Heart right ventricle (tissue), 16 donors: ENCODE measurements at regions not wholly inside any gene's neighbourhood (a gene's known extent, or its start where the extent isn't known, plus 50 kb on each side); places are given as distances from the start of the nearest gene placed in this dataset.
"Not testable (repeated sequence)": the region's sequence is repeated elsewhere in the genome, so short reads cannot be mapped to it uniquely, and the experiment has no call there.

ENCODE experiments used
- ATAC-seq, 8 donors: fragments of 200-7000 bp; cut with Tn5 transposase; one replicate each; pipeline ENCODE4 v1.9.1; 2020; ENCODE audit warnings: mild to moderate bottlenecking in 8 of 8, moderate library complexity in 8 of 8, moderate number of reproducible peaks in 1 of 8
- DNase-seq, 2 donors: peaks; one replicate each; pipeline ENCODE4 v3.0.0-alpha.2; 2020
- H3K27ac ChIP-seq, 10 donors: fragments of 200-600 bp; sonication (generic) in 2 of 10; one replicate each; pipeline versions ENCODE4 v1.5.0 to v1.8.0; 2020 to 2022; ENCODE audit warnings: mild to moderate bottlenecking in 3 of 10
- H3K27me3 ChIP-seq, 7 donors: fragments of 200-600 bp; one replicate each; pipeline ENCODE4 v1.8.0; 2021 to 2022; ENCODE audit warnings: mild to moderate bottlenecking in 2 of 7
- H3K36me3 ChIP-seq, 9 donors: fragments of 200-600 bp; sonication (generic) in 1 of 9; one replicate each; pipeline versions ENCODE4 v1.5.0 to v1.8.0; 2020 to 2022; ENCODE audit warnings: mild to moderate bottlenecking in 2 of 9
- H3K4me1 ChIP-seq, 9 donors: fragments of 200-600 bp; sonication (generic) in 1 of 9; one replicate each; pipeline versions ENCODE4 v1.5.0 to v1.8.0; 2020 to 2022; ENCODE audit warnings: mild to moderate bottlenecking in 4 of 9
- H3K4me3 ChIP-seq, 10 donors: fragments of 200-600 bp; sonication (generic) in 2 of 10; one replicate each; pipeline versions ENCODE4 v1.5.0 to v1.8.0; 2020 to 2022; ENCODE audit warnings: mild to moderate bottlenecking in 7 of 10, moderate library complexity in 2 of 10
- H3K9me3 ChIP-seq, 11 donors: fragments of 200-600 bp in 10 of 11; sonication (generic) in 2 of 11; one replicate each; pipeline versions ENCODE4 v1.5.0 to v1.8.0; 2013 to 2022; ENCODE audit warnings: mild to moderate bottlenecking in 2 of 11, control low read depth in 1 of 11, moderate library complexity in 1 of 11
- CTCF ChIP-seq, 9 donors: fragments of 200-600 bp; sonication (generic) in 2 of 9; IDR thresholded peaks; one replicate each; pipeline versions ENCODE4 v1.5.0 to v1.8.0; 2021 to 2022; ENCODE audit warnings: antibody characterized with exemption in 9 of 9, mild to moderate bottlenecking in 5 of 9, moderate library complexity in 1 of 9
- WGBS, 2 donors: extraction: QIAGEN DNeasy Blood & Tissue Kit; methylation state at CpG; one replicate each; pipeline ENCODE4 v1.1.7; 2013; ENCODE audit warnings: inconsistent platforms in 1 of 2; 5-methylcytosine and 5-hydroxymethylcytosine counted together
- intact Hi-C, 10 donors: fragments of 100-400 bp; cut with DNase I; formaldehyde crosslinking; loops; one replicate each; pipeline versions ENCODE4 v1.11.1 to v1.14.2; 2022
- donor health status: Arrhythmogenic right ventricular cardiomyopathy.
- donor health status: ischemic (EF 13 %, LVEDD 7.1; RV severe dilation, severe dysfunction).
- donor health status: healthy with polysubstance abuse.
- donor health status: DM: no; HTN: yes; CAD: no.
- donor health status: DM: no; HTN: no; CAD: no.
- donor health status: ischemic (EF 25% LVEDD 6.9; RV normal size, moderate dysfunction).
- donor health status: ischemic (EF 25% LVEDD 5.7; RV mildly dilated, moderate dysfunction).
- donor health status: healthy.
- donor health status: DM: yes; HTN: yes; CAD: no.
- donor health status: Ischemic cardiomyopathy.
- donor health status: ischemic (EF 35%, LVEDD 5.7; RV mildly dilated, moderate dysfunction).
- donor health status: nonischemic (EF 11% LVEDD 7.7; RV severe dilation, severe dysfunction).
- donor health status: DM: yes; HTN: yes; CAD: no.
- donor health status: PGD.
- donor health status: ischemic (EF 29% LVEDD 5.4; RV normal size, mild dysfunction).
- donor health status: nonischemic (EF 23%, LVEDD 6.1; RV moderate dilation, normal function).

- intact Hi-C loops: not testable (repeated sequence)
Measured at GRCh38 chr4:118492963-118493362, 140.2 kb upstream of the PRSS12 start.

DNA sequence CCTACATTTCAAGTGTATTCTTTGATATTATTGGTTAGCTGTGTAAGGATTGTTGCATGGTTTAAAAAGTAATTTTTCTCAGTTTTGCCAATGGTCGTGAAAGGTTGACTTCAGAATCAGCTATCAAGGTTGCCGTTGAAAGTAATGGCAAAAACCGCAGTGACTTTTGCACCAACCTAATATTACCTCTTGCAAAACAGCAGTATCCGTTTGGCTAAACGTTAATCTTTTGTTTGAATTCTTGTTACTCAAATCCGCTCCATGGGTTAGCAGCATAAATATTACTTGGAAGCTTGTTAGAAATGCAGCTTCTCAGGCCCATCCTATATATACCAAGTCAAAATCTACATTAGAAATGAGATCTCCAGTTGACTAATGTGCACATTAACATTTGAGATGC, 141.6 kb upstream of the PRSS12 start:
- H3K36me3 ChIP-seq, H3K4me1 ChIP-seq, H3K9me3 ChIP-seq, intact Hi-C loops, H3K4me3 ChIP-seq, H3K27ac ChIP-seq, H3K27me3 ChIP-seq, ATAC-seq, DNase-seq: not testable (repeated sequence)
- WGBS, 2 donors: 79 to 91% methylated on average over 6 of the region's 6 CpGs

More at GRCh38 chr4:118492963-118493362, 140.2 kb upstream of the PRSS12 start:
- WGBS, 2 donors: 79 to 82% methylated on average over 4 of the region's 4 CpGs
- not testable (repeated sequence) for H3K4me1 ChIP-seq, H3K36me3 ChIP-seq, H3K9me3 ChIP-seq, H3K27me3 ChIP-seq, DNase-seq, H3K27ac ChIP-seq, H3K4me3 ChIP-seq, ATAC-seq

- H3K9me3 ChIP-seq, DNase-seq, H3K36me3 ChIP-seq, H3K4me3 ChIP-seq, H3K4me1 ChIP-seq, ATAC-seq, H3K27me3 ChIP-seq, H3K27ac ChIP-seq, intact Hi-C loops: not testable (repeated sequence)
- 90 to 91% methylated on average over 5 of the region's 5 CpGs for WGBS, 2 donors
Measured at GRCh38 chr4:118502967-118503366, 150.2 kb upstream of the PRSS12 start.

DNA sequence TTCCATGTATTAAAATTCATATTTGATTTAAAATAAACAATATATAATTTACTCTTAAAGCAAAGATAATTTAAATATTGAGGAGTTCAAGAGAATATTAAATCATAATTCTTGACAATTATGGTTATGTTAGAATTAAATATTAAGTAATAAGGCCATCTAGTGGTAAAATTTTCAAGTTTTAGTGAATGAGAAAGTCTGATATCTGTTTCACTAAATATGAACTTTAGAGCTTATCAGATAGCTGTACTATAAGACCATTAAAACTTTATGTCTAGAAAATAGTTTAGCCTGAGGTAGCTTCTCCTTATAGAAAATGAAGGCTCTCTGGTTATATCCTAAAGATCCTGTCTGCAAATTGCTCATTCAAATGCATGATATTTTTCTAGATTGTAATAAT, 152.1 kb upstream of the PRSS12 start:
- DNase-seq, H3K4me1 ChIP-seq, H3K27ac ChIP-seq, H3K27me3 ChIP-seq, H3K36me3 ChIP-seq, ATAC-seq, H3K4me3 ChIP-seq, H3K9me3 ChIP-seq, intact Hi-C loops: not testable (repeated sequence)
- TF ChIP-seq CTCF (IDR thresholded peaks at IDR 0.05): peak in 3 of 9 donors; percentile 7 to 29 (median 14)

DNA sequence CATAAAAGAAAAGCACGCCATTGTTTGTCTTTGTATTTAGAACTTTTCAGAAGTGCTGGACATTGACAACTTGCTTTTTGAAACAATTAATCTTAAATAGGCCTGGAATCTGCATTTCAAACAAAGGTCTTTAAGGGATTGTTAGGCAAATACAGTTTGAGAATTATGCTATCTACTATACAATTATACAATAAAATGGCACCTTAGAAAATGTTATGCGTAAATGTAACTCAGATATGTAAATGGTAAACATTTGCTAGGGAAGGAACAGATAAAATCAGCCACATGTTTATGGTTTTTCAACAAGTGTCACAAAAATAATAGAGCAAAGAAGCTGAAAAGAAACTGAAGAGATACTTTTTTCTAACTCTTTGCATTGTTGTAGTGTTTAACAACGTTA, 152.7 kb upstream of the PRSS12 start:
- H3K36me3 ChIP-seq, H3K4me1 ChIP-seq, H3K27me3 ChIP-seq, H3K4me3 ChIP-seq, DNase-seq, H3K9me3 ChIP-seq, intact Hi-C loops, ATAC-seq, H3K27ac ChIP-seq: not testable (repeated sequence)
- 64 to 73% methylated on average over 3 of the region's 3 CpGs for WGBS, 2 donors

DNA sequence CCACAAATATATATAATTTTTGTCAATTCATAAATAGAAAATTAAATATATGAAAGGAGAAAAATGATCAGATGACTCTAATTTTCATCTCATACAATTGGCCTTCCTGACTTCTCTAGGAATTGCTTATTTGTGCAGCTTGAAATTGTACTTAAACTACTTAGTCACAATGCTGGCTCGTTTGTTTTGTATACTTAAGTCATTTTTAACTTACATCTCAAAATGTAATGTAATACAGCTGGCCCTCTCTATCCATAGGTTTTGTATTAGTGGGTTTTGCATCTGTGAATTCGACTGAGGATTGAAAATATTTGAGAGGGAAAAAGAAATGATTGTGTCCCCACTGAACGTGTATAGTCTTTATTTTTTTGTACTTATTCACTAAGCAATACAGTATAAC, 160.1 kb upstream of the PRSS12 start:
- ATAC-seq, intact Hi-C loops, H3K4me1 ChIP-seq, DNase-seq, H3K4me3 ChIP-seq, H3K36me3 ChIP-seq, H3K9me3 ChIP-seq, H3K27ac ChIP-seq, H3K27me3 ChIP-seq: not testable (repeated sequence)
- WGBS, 2 donors: 57 to 61% methylated on average over 3 of the region's 3 CpGs

GRCh38 chr4:118514332-118514731, 161.5 kb upstream of the PRSS12 start:
- not testable (repeated sequence) for H3K9me3 ChIP-seq

DNA sequence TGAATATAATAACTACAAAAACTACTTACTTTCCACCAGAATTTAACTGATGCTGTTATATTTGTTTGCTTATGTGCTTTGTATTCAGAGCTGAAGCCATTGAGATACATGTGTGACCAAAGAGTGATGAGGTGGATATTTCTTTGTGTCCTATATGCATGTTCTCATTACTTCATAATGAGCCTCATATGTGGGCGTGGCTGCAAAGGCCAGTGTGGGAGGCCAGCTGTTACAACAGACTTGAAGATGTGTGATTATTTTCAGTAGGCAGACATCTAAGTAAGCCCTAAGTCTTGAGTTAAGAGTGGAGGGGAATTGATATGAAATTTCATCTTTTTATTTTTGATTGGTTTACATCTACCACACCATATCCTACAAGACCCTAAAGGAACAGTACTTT, 163.3 kb upstream of the PRSS12 start:
- ATAC-seq, H3K36me3 ChIP-seq, intact Hi-C loops, DNase-seq, H3K4me3 ChIP-seq, H3K9me3 ChIP-seq, H3K27ac ChIP-seq, H3K4me1 ChIP-seq, H3K27me3 ChIP-seq: not testable (repeated sequence)
- 29 to 83% methylated on average over 1 of the region's 1 CpG for WGBS, 2 donors

More at GRCh38 chr4:118514332-118514731, 161.5 kb upstream of the PRSS12 start:
- ATAC-seq, intact Hi-C loops, H3K36me3 ChIP-seq, H3K4me3 ChIP-seq, DNase-seq, H3K4me1 ChIP-seq, H3K27ac ChIP-seq, H3K27me3 ChIP-seq: not testable (repeated sequence)
- WGBS, 2 donors: 83 to 90% methylated on average over 1 to 2 of the region's 3 CpGs

GRCh38 chr4:118530107-118530506, 155.1 kb upstream of the METTL14 start:
- H3K36me3 ChIP-seq, H3K4me3 ChIP-seq, H3K27ac ChIP-seq, H3K27me3 ChIP-seq, intact Hi-C loops, ATAC-seq, DNase-seq, H3K4me1 ChIP-seq, H3K9me3 ChIP-seq: not testable (repeated sequence)
- WGBS, 2 donors: 59 to 77% methylated on average over 2 of the region's 2 CpGs

- DNase-seq, H3K9me3 ChIP-seq, H3K27ac ChIP-seq, ATAC-seq, H3K36me3 ChIP-seq, H3K4me1 ChIP-seq, H3K4me3 ChIP-seq, H3K27me3 ChIP-seq, intact Hi-C loops: not testable (repeated sequence)
Measured at GRCh38 chr4:118531947-118532346, 153.2 kb upstream of the METTL14 start.

GRCh38 chr4:118535788-118536187, 149.4 kb upstream of the METTL14 start:
- DNase-seq, H3K4me1 ChIP-seq, H3K9me3 ChIP-seq, H3K4me3 ChIP-seq, intact Hi-C loops, H3K36me3 ChIP-seq, H3K27ac ChIP-seq, ATAC-seq, H3K27me3 ChIP-seq: not testable (repeated sequence)
- 74 to 76% methylated on average over 3 of the region's 3 CpGs for WGBS, 2 donors
